CD8-positive, alpha-beta memory T cell (primary cell): ENCODE measurements at regions not wholly inside any gene's neighbourhood (a gene's known extent, or its start where the extent isn't known, plus 50 kb on each side); places are given as distances from the start of the nearest gene placed in this dataset.

Experiments
- CTCF ChIA-PET: fragments of 350-600 bp; sonication (Branson Sonifier 250); formaldehyde crosslinking; loops from one replicate; lab custom pipeline; 2021; ENCODE audit warnings: antibody characterized with exemption; lab: Charles Lee
- POLR2A ChIA-PET: fragments of 350-600 bp; sonication (Branson Sonifier 250); formaldehyde crosslinking; loops from one replicate; lab custom pipeline; 2021; ENCODE audit warnings: antibody characterized with exemption; lab: Charles Lee
- DNase-seq, 5 donors: peaks; one replicate each; pipeline versions ENCODE4 v3.0.0 to v3.0.0-alpha.2; 2020 to 2022; ENCODE audit warnings: mixed read lengths in 1 of 5
- H3K27ac ChIP-seq: one replicate; pipeline ENCODE4 v1.7.0; 2013; ENCODE audit warnings: low read depth, mild to moderate bottlenecking, low read length, moderate library complexity
- H3K27me3 ChIP-seq: 2 replicates; pipeline ENCODE4 v1.7.0; 2013; ENCODE audit warnings: low read length, mild to moderate bottlenecking; ENCODE audit not compliant: insufficient read depth, poor library complexity, severe bottlenecking
- H3K36me3 ChIP-seq: 2 replicates; pipeline ENCODE4 v1.7.0; 2013; ENCODE audit warnings: mild to moderate bottlenecking, low read length, moderate library complexity; ENCODE audit not compliant: insufficient read depth
- H3K4me1 ChIP-seq: 2 replicates; pipeline ENCODE4 v1.7.0; 2013; ENCODE audit warnings: mild to moderate bottlenecking, low read length, moderate library complexity; ENCODE audit not compliant: insufficient read depth
- H3K4me3 ChIP-seq: 2 replicates; pipeline ENCODE4 v1.7.0; 2013; ENCODE audit warnings: mild to moderate bottlenecking, low read length
- H3K9me3 ChIP-seq: 2 replicates; pipeline ENCODE4 v1.7.0; 2013; ENCODE audit warnings: mild to moderate bottlenecking, low read length
- H3K27ac Mint-ChIP-seq, 8 donors: one replicate each; pipeline ENCODE4 v1.8.0; 2020 to 2021; ENCODE audit warnings: mixed read lengths in 8 of 8, mild to moderate bottlenecking in 6 of 8, inconsistent platforms in 3 of 8, moderate library complexity in 3 of 8
- H3K27me3 Mint-ChIP-seq, 2 donors: one replicate each; pipeline ENCODE4 v1.8.0; 2020 to 2021; ENCODE audit warnings: mixed read lengths in 2 of 2, mild to moderate bottlenecking in 1 of 2, moderate library complexity in 1 of 2
- H3K36me3 Mint-ChIP-seq, 3 donors: one replicate each; pipeline ENCODE4 v1.8.0; 2020 to 2021; ENCODE audit warnings: mixed read lengths in 3 of 3, inconsistent platforms in 1 of 3, mild to moderate bottlenecking in 1 of 3
- H3K4me1 Mint-ChIP-seq, 3 donors: one replicate each; pipeline ENCODE4 v1.8.0; 2020 to 2021; ENCODE audit warnings: mixed read lengths in 3 of 3, inconsistent platforms in 1 of 3, mild to moderate bottlenecking in 1 of 3
- H3K4me3 Mint-ChIP-seq, 7 donors: one replicate each; pipeline ENCODE4 v1.8.0; 2020 to 2021; ENCODE audit warnings: mixed read lengths in 7 of 7, mild to moderate bottlenecking in 6 of 7, moderate library complexity in 4 of 7, inconsistent platforms in 2 of 7
- H3K9me3 Mint-ChIP-seq, 5 donors: one replicate each; pipeline ENCODE4 v1.8.0; 2020 to 2022; ENCODE audit warnings: mixed read lengths in 5 of 5, mild to moderate bottlenecking in 3 of 5, moderate library complexity in 2 of 5, inconsistent platforms in 1 of 5

GRCh38 chr11:134624166-134624920 lies 212.3 kb upstream of the B3GAT1 start:
- POLR2A ChIA-PET = no interaction called here
- CTCF ChIA-PET = no interaction called here

GRCh38 chr11:134623711-134624110 lies 211.7 kb upstream of the B3GAT1 start:
- H3K27me3 Mint-ChIP-seq = peaks cover 7 to 13% of the 10 kb centered on the region in 2 donors
- Histone ChIP-seq H3K4me3 (no peak overlapping the region), H3K4me1 (no peaks in the 10 kb centered on the region), H3K27me3 (peaks cover 12% of the 10 kb centered on the region), H3K27ac (no peak overlapping the region), H3K9me3 (no peaks in the 10 kb centered on the region), H3K36me3 (no peaks in the 10 kb centered on the region)
- POLR2A ChIA-PET = no interaction called here
- H3K4me1 Mint-ChIP-seq = no peaks in the 10 kb centered on the region
- H3K36me3 Mint-ChIP-seq = no peaks in the 10 kb centered on the region
- H3K9me3 Mint-ChIP-seq = no peaks in the 10 kb centered on the region
- H3K4me3 Mint-ChIP-seq = no peak overlapping the region
- H3K27ac Mint-ChIP-seq = no peak overlapping the region
- CTCF ChIA-PET = no interaction called here
- DNase-seq = no peak

More at GRCh38 chr11:134624166-134624920, 212.3 kb upstream of the B3GAT1 start:
- Histone ChIP-seq H3K27ac (no peak overlapping the region), H3K4me3 (no peak overlapping the region), H3K27me3 (peaks cover 8% of the 10 kb centered on the region), H3K9me3 (no peaks in the 10 kb centered on the region), H3K4me1 (no peaks in the 10 kb centered on the region), H3K36me3 (no peaks in the 10 kb centered on the region)
- Mint-ChIP-seq H3K9me3 (no peaks in the 10 kb centered on the region), H3K27me3 (peaks cover 3 to 13% of the 10 kb centered on the region in 2 donors), H3K27ac (no peak overlapping the region), H3K4me3 (no peak overlapping the region), H3K4me1 (no peaks in the 10 kb centered on the region), H3K36me3 (no peaks in the 10 kb centered on the region)
- DNase-seq = no peak

DNA sequence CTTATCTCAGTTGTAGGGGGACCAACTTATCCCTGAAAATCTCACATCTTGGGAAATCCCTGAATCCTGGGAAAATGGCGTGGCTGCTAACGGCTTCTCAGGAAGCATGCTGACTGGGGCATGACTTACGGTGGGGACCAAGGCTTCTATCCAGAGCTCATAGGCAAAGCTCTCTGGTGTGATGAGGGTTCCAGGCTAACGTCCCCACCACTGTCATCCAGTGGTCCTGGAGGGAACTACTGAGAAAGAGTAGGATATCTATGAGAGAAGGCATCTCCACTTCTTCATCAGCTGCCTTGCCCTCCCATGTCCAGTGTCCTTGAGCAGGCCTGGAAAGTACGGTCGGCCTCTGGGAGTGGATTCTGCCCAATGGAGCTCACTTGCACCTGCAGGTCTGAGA lies 210.4 kb upstream of the B3GAT1 start:
- Histone ChIP-seq H3K27ac (no peak overlapping the region), H3K4me3 (no peak overlapping the region), H3K27me3 (peaks cover 7% of the 10 kb centered on the region), H3K36me3 (no peaks in the 10 kb centered on the region), H3K9me3 (no peaks in the 10 kb centered on the region), H3K4me1 (no peaks in the 10 kb centered on the region)
- CTCF ChIA-PET = no interaction called here
- POLR2A ChIA-PET = no interaction called here
- no peak for DNase-seq
- no peaks in the 10 kb centered on the region for H3K4me1 Mint-ChIP-seq
- no peak overlapping the region for H3K4me3 Mint-ChIP-seq
- H3K36me3 Mint-ChIP-seq = no peaks in the 10 kb centered on the region
- H3K9me3 Mint-ChIP-seq = no peaks in the 10 kb centered on the region
- H3K27ac Mint-ChIP-seq = no peak overlapping the region
- H3K27me3 Mint-ChIP-seq = peaks cover 7 to 10% of the 10 kb centered on the region in 2 donors

DNA sequence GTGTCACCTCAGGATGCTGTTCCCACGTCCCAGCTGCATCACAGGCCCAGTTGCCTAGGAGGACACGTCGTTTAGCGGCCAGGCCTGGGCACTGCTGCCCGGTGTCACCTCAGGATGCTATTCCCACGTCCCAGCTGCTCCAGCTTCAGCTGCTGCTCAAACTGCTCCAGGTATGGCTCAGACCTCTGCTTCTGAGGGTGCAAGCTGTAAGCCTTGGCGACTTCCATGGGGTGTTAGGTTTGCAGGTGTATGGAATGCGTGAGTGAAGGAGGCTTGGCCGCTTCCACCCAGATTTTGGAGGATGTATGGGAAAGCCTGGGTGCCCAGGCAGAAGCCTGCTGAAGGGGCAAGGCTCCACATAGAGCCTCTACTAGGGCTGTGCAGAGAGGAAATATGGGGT lies 205.3 kb upstream of the B3GAT1 start:
- H3K4me1 Mint-ChIP-seq = no peaks in the 10 kb centered on the region
- Histone ChIP-seq H3K36me3 (no peaks in the 10 kb centered on the region), H3K9me3 (no peaks in the 10 kb centered on the region), H3K4me3 (no peak overlapping the region), H3K27ac (no peak overlapping the region), H3K27me3 (peaks cover 4% of the 10 kb centered on the region), H3K4me1 (no peaks in the 10 kb centered on the region)
- no peaks in the 10 kb centered on the region for H3K36me3 Mint-ChIP-seq
- no peak for DNase-seq
- H3K27me3 Mint-ChIP-seq = peaks cover 8 to 9% of the 10 kb centered on the region in 2 donors
- ChIA-PET POLR2A (no interaction called here), CTCF (no interaction called here)
- H3K4me3 Mint-ChIP-seq = no peak overlapping the region
- no peak overlapping the region for H3K27ac Mint-ChIP-seq
- peaks cover 0 to 2% (median 0%) of the 10 kb centered on the region in 5 donors for H3K9me3 Mint-ChIP-seq

- CTCF ChIA-PET = no interaction called here
- H3K4me3 Mint-ChIP-seq = no peak overlapping the region
- H3K4me1 Mint-ChIP-seq = no peaks in the 10 kb centered on the region
- Histone ChIP-seq H3K27me3 (peaks cover 4% of the 10 kb centered on the region), H3K4me1 (no peaks in the 10 kb centered on the region), H3K4me3 (no peak overlapping the region), H3K9me3 (no peaks in the 10 kb centered on the region), H3K36me3 (no peaks in the 10 kb centered on the region), H3K27ac (no peak overlapping the region)
- no peak for DNase-seq
- peaks cover 12% of the 10 kb centered on the region in 2 donors for H3K27me3 Mint-ChIP-seq
- POLR2A ChIA-PET = no interaction called here
- H3K27ac Mint-ChIP-seq = no peak overlapping the region
- no peaks in the 10 kb centered on the region for H3K36me3 Mint-ChIP-seq
- H3K9me3 Mint-ChIP-seq = peaks cover 0 to 2% (median 0%) of the 10 kb centered on the region in 5 donors
Measured at GRCh38 chr11:134616038-134616437, 204.0 kb upstream of the B3GAT1 start.

DNA sequence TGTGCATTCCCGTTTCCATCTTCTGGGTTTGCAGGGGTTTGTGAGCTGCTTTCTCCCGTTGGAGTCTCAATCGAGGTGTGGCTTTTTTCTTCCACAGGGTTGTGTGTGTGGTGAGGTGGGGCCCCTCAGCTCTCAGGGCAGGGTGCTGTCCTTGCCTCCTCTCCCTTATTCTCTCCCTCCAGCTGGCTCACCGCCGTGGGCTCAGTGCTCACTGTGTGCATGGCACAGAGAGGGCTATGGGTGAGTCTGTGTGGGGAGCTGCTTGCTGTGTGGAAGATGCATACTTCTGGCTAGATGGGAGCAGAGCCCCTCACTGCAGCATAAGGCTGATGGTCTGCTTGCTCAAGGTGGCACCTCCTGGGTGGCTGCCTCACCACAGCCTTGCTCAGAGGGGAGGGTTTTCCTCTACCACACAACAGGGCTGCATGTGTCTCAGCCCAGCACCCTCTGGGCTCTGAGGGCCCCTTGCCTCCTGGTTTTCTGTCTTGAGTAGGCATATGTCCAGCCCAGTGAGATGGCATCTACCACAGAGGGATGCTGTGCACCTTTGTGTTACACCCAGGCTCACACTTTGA lies 203.1 kb upstream of the B3GAT1 start:
- DNase-seq = no peak
- ChIA-PET POLR2A (no interaction called here), CTCF (no interaction called here)
- Mint-ChIP-seq H3K4me3 (no peak overlapping the region), H3K9me3 (peaks cover 0 to 2% (median 0%) of the 10 kb centered on the region in 5 donors), H3K27ac (no peak overlapping the region), H3K27me3 (peaks cover 12 to 15% of the 10 kb centered on the region in 2 donors), H3K4me1 (no peaks in the 10 kb centered on the region), H3K36me3 (no peaks in the 10 kb centered on the region)
- H3K4me1 ChIP-seq = no peaks in the 10 kb centered on the region
- H3K4me3 ChIP-seq = no peak overlapping the region
- H3K9me3 ChIP-seq = no peaks in the 10 kb centered on the region
- peaks cover 5% of the 10 kb centered on the region for H3K27me3 ChIP-seq
- H3K27ac ChIP-seq = no peak overlapping the region
- no peaks in the 10 kb centered on the region for H3K36me3 ChIP-seq

DNA sequence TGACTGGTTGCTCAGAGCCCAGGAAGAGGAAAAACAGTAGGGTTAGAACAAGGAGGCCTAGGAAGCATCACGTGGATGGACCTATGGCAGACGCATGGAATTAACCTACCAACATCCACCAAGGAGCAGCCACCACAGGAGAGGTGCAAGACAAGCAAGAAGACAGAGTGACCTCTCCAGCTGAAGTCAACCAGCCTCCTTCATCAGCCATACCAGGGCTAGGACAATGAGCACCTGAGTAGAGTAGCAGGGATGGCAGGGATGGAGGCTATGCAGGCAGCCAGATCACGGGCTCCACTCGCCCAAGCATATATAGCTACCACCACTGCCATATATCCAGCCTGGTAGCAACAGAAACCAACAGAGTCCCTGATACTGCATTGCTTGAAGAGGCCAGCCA lies 202.1 kb upstream of the B3GAT1 start:
- DNase-seq = no peak
- no peak overlapping the region for H3K27ac Mint-ChIP-seq
- no peaks in the 10 kb centered on the region for H3K4me1 Mint-ChIP-seq
- H3K4me3 Mint-ChIP-seq = no peak overlapping the region
- ChIA-PET POLR2A (no interaction called here), CTCF (no interaction called here)
- no peaks in the 10 kb centered on the region for H3K36me3 ChIP-seq
- no peak overlapping the region for H3K27ac ChIP-seq
- H3K4me3 ChIP-seq = no peak overlapping the region
- H3K27me3 ChIP-seq = peaks cover 6% of the 10 kb centered on the region
- H3K4me1 ChIP-seq = no peaks in the 10 kb centered on the region
- peaks cover 0 to 2% (median 0%) of the 10 kb centered on the region in 5 donors for H3K9me3 Mint-ChIP-seq
- H3K36me3 Mint-ChIP-seq = no peaks in the 10 kb centered on the region
- H3K27me3 Mint-ChIP-seq = peaks cover 11 to 21% of the 10 kb centered on the region in 2 donors
- H3K9me3 ChIP-seq = no peaks in the 10 kb centered on the region

GRCh38 chr11:134613646-134614045 lies 201.6 kb upstream of the B3GAT1 start:
- DNase-seq = no peak

More at GRCh38 chr11:134613646-134614045, 201.6 kb upstream of the B3GAT1 start:
- Mint-ChIP-seq H3K4me3 (no peak overlapping the region), H3K4me1 (no peaks in the 10 kb centered on the region), H3K27me3 (peaks cover 8 to 22% of the 10 kb centered on the region in 2 donors), H3K27ac (no peak overlapping the region), H3K9me3 (peaks cover 0 to 2% (median 0%) of the 10 kb centered on the region in 5 donors), H3K36me3 (no peaks in the 10 kb centered on the region)
- ChIA-PET POLR2A (no interaction called here), CTCF (no interaction called here)
- Histone ChIP-seq H3K9me3 (no peaks in the 10 kb centered on the region), H3K4me3 (no peak overlapping the region), H3K4me1 (no peaks in the 10 kb centered on the region), H3K27me3 (peaks cover 3% of the 10 kb centered on the region), H3K27ac (no peak overlapping the region), H3K36me3 (no peaks in the 10 kb centered on the region)
